H9 (cell line): ENCODE measurements at regions not wholly inside any gene's neighbourhood (a gene's known extent, or its start where the extent isn't known, plus 50 kb on each side); places are given as distances from the start of the nearest gene placed in this dataset.

Source experiments
- DNase-seq: peaks from one replicate; pipeline ENCODE4 v3.0.0-alpha.2; 2017
- H2AFZ ChIP-seq: one replicate; pipeline ENCODE4 v1.6.1; 2013; ENCODE audit warnings: mild to moderate bottlenecking, low read length, control low read depth, moderate library complexity
- H2AK5ac ChIP-seq: 2 replicates; pipeline ENCODE4 v1.6.1; 2013; ENCODE audit warnings: low read length, control low read depth, mixed read lengths; ENCODE audit not compliant: insufficient read length
- H2BK120ac ChIP-seq: one replicate; pipeline ENCODE4 v1.6.1; 2013; ENCODE audit warnings: low read depth, mild to moderate bottlenecking, low read length, control low read depth, inconsistent platforms; ENCODE audit not compliant: poor library complexity, severe bottlenecking
- H2BK12ac ChIP-seq: 2 replicates; pipeline ENCODE4 v1.6.1; 2013; ENCODE audit warnings: low read length, control low read depth, mixed read lengths, low read depth; ENCODE audit not compliant: insufficient read length
- H2BK15ac ChIP-seq: 2 replicates; pipeline ENCODE4 v1.6.1; 2013; ENCODE audit warnings: low read depth, low read length, control low read depth
- H2BK20ac ChIP-seq: one replicate; pipeline ENCODE4 v1.6.1; 2013; ENCODE audit warnings: low read depth, mild to moderate bottlenecking, low read length, control low read depth, inconsistent platforms; ENCODE audit not compliant: poor library complexity, severe bottlenecking
- H2BK5ac ChIP-seq: 2 replicates; pipeline ENCODE4 v1.6.1; 2013; ENCODE audit warnings: low read length, control low read depth, mixed read lengths; ENCODE audit not compliant: insufficient read length
- H3K14ac ChIP-seq: 2 replicates; pipeline ENCODE4 v1.6.1; 2013; ENCODE audit warnings: low read length, control low read depth; ENCODE audit not compliant: insufficient read depth
- H3K18ac ChIP-seq: 2 replicates; pipeline ENCODE4 v1.6.1; 2013; ENCODE audit warnings: low read depth, mild to moderate bottlenecking, mixed read lengths, low read length, control low read depth; ENCODE audit not compliant: insufficient read length
- H3K23ac ChIP-seq: 2 replicates; pipeline ENCODE4 v1.6.1; 2013; ENCODE audit warnings: low read length, control low read depth, mixed read lengths, low read depth; ENCODE audit not compliant: insufficient read length
- H3K23me2 ChIP-seq: 2 replicates; pipeline ENCODE4 v1.6.1; 2013; ENCODE audit warnings: low read depth, mild to moderate bottlenecking, mixed read lengths, low read length, control low read depth; ENCODE audit not compliant: insufficient read length, poor library complexity, severe bottlenecking
- H3K27ac ChIP-seq: 2 replicates; pipeline ENCODE4 v1.5.1; 2013; ENCODE audit warnings: low read length, control low read depth, mixed read lengths, low read depth; ENCODE audit not compliant: insufficient read length
- H3K27me3 ChIP-seq: 2 replicates; pipeline ENCODE4 v1.6.1; 2013; ENCODE audit warnings: low read length, control low read depth, inconsistent platforms; ENCODE audit not compliant: insufficient read depth
- H3K4ac ChIP-seq: 2 replicates; pipeline ENCODE4 v1.6.1; 2013; ENCODE audit warnings: low read depth, mild to moderate bottlenecking, control low read depth, inconsistent platforms, low read length, moderate library complexity
- H3K4me1 ChIP-seq: 2 replicates; pipeline ENCODE4 v1.6.1; 2013; ENCODE audit warnings: low read length, control low read depth, inconsistent platforms; ENCODE audit not compliant: insufficient read depth
- H3K4me2 ChIP-seq: 2 replicates; pipeline ENCODE4 v1.6.1; 2013; ENCODE audit warnings: low read length, control low read depth, mixed read lengths; ENCODE audit not compliant: insufficient read length, insufficient read depth
- H3K56ac ChIP-seq: 2 replicates; pipeline ENCODE4 v1.6.1; 2013; ENCODE audit warnings: low read depth, mild to moderate bottlenecking, mixed read lengths, low read length, control low read depth; ENCODE audit not compliant: insufficient read length
- H3K79me1 ChIP-seq: 2 replicates; pipeline ENCODE4 v1.6.1; 2013; ENCODE audit warnings: low read depth, mild to moderate bottlenecking, moderate library complexity, low read length, control low read depth, inconsistent platforms; ENCODE audit not compliant: insufficient read depth, poor library complexity, severe bottlenecking
- H3K79me2 ChIP-seq: 2 replicates; pipeline ENCODE4 v1.6.1; 2013; ENCODE audit warnings: low read length, control low read depth, inconsistent platforms; ENCODE audit not compliant: insufficient read depth
- H3K9ac ChIP-seq: 2 replicates; pipeline ENCODE4 v1.6.1; 2013; ENCODE audit warnings: low read length, control low read depth, mixed read lengths; ENCODE audit not compliant: insufficient read length; ENCODE audit errors: extremely low read depth
- H3K9me3 ChIP-seq: one replicate; pipeline ENCODE4 v1.6.1; 2013; ENCODE audit warnings: low read depth, low read length, inconsistent platforms; ENCODE audit not compliant: control insufficient read depth
- H3T11ph ChIP-seq: one replicate; pipeline ENCODE4 v1.6.1; 2013; ENCODE audit warnings: mild to moderate bottlenecking, low read length, control low read depth, inconsistent platforms
- H4K20me1 ChIP-seq: one replicate; pipeline ENCODE4 v1.6.1; 2013; ENCODE audit not compliant: control insufficient read depth, insufficient read length, insufficient read depth
- H4K5ac ChIP-seq: 2 replicates; pipeline ENCODE4 v1.6.1; 2013; ENCODE audit warnings: low read depth, mild to moderate bottlenecking, mixed read lengths, low read length, control low read depth; ENCODE audit not compliant: insufficient read length
- H4K8ac ChIP-seq: replicated peaks from 2 replicates; pipeline ENCODE4 v1.6.1; 2013; ENCODE audit warnings: low read length, control low read depth, mixed read lengths, low read depth; ENCODE audit not compliant: insufficient read length
- H4K91ac ChIP-seq: 2 replicates; pipeline ENCODE4 v1.6.1; 2013; ENCODE audit warnings: low read depth, mild to moderate bottlenecking, moderate library complexity, mixed read lengths, low read length, control low read depth; ENCODE audit not compliant: insufficient read length
- H3K27ac Mint-ChIP-seq, 3 experiments: 2 replicates in 2 of 3; 3 replicates in 1 of 3; pipeline ENCODE4 v1.8.0; 2020 to 2021; ENCODE audit warnings: mixed read lengths in 3 of 3, mild to moderate bottlenecking in 1 of 3, moderate library complexity in 1 of 3
- H3K27me3 Mint-ChIP-seq: 2 replicates; pipeline ENCODE4 v1.8.0; 2021; ENCODE audit warnings: low read depth, mild to moderate bottlenecking, moderate library complexity, mixed read lengths
- H3K36me3 Mint-ChIP-seq, 3 experiments: 2 replicates in 2 of 3; 3 replicates in 1 of 3; pipeline ENCODE4 v1.8.0; 2020 to 2021; ENCODE audit warnings: low read depth in 3 of 3, mixed read lengths in 3 of 3; ENCODE audit not compliant: insufficient read depth in 1 of 3
- H3K4me1 Mint-ChIP-seq, 2 experiments: 2 replicates each; pipeline ENCODE4 v1.8.0; 2020; ENCODE audit warnings: mixed read lengths in 2 of 2
- H3K4me3 Mint-ChIP-seq, 2 experiments: 2 replicates in 1 of 2; 3 replicates in 1 of 2; pipeline ENCODE4 v1.8.0; 2020 to 2021; ENCODE audit warnings: mild to moderate bottlenecking in 2 of 2, mixed read lengths in 2 of 2, moderate library complexity in 1 of 2
- H3K9me3 Mint-ChIP-seq, 2 experiments: 2 replicates in 1 of 2; 3 replicates in 1 of 2; pipeline ENCODE4 v1.8.0; 2020; ENCODE audit warnings: mild to moderate bottlenecking in 2 of 2, mixed read lengths in 2 of 2, moderate library complexity in 1 of 2
- WGBS: extraction: QIAGEN DNeasy Blood & Tissue Kit; methylation state at CpG from one replicate; pipeline ENCODE4 v1.1.7; 2013; ENCODE audit warnings: missing lambda C conversion rate, low lambda C conversion rate, mixed read lengths; ENCODE audit not compliant: insufficient read length; ENCODE audit errors: extremely low coverage; 5-methylcytosine and 5-hydroxymethylcytosine counted together
- TF ChIP-seq, protein P1 (sequence below): fragments of 200-600 bp; sonication (generic); conservative IDR thresholded peaks from 3 replicates; pipeline ENCODE4 v1.8.0; 2021; ENCODE audit warnings: antibody characterized with exemption, mild to moderate bottlenecking

- H3K23me2 ChIP-seq: no peaks in the 10 kb centered on the region
- H3K79me1 ChIP-seq: no peaks in the 10 kb centered on the region
- H4K8ac ChIP-seq: no peak overlapping the region
- H2BK15ac ChIP-seq: no peak overlapping the region
- no peak overlapping the region for H4K5ac ChIP-seq
- H2BK20ac ChIP-seq: no peak overlapping the region
- H3K4me3 Mint-ChIP-seq: no peak overlapping the region
- no peak overlapping the region for H3K56ac ChIP-seq
- H3K14ac ChIP-seq: no peak overlapping the region
- H3K4me1 Mint-ChIP-seq: 0 out of 4 replicates have a peak, but pooled peaks cover 3 to 5% of the 10 kb centered on the region in 2 experiments
- H3K79me2 ChIP-seq: no peaks in the 10 kb centered on the region
- no peak overlapping the region for H3K4ac ChIP-seq
- no peak overlapping the region for H2AFZ ChIP-seq
- H3K9me3 ChIP-seq: no peaks in the 10 kb centered on the region
- H3K27me3 Mint-ChIP-seq: peaks cover 2% of the 10 kb centered on the region; the same call in 1 of the 2 replicates
- no peak overlapping the region for H3K23ac ChIP-seq
- H4K91ac ChIP-seq: no peak overlapping the region
- no peak overlapping the region for H3K9ac ChIP-seq
- no peaks in the 10 kb centered on the region for H3K36me3 Mint-ChIP-seq
- TF ChIP-seq, protein P1, sequence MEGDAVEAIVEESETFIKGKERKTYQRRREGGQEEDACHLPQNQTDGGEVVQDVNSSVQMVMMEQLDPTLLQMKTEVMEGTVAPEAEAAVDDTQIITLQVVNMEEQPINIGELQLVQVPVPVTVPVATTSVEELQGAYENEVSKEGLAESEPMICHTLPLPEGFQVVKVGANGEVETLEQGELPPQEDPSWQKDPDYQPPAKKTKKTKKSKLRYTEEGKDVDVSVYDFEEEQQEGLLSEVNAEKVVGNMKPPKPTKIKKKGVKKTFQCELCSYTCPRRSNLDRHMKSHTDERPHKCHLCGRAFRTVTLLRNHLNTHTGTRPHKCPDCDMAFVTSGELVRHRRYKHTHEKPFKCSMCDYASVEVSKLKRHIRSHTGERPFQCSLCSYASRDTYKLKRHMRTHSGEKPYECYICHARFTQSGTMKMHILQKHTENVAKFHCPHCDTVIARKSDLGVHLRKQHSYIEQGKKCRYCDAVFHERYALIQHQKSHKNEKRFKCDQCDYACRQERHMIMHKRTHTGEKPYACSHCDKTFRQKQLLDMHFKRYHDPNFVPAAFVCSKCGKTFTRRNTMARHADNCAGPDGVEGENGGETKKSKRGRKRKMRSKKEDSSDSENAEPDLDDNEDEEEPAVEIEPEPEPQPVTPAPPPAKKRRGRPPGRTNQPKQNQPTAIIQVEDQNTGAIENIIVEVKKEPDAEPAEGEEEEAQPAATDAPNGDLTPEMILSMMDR: no peak
- no peak overlapping the region for H3K27ac ChIP-seq
- no peak overlapping the region for H2BK12ac ChIP-seq
- no peak overlapping the region for H2AK5ac ChIP-seq
- H3K27ac Mint-ChIP-seq: no peak overlapping the region
- no peak overlapping the region for H3T11ph ChIP-seq
- no peak overlapping the region for H2BK5ac ChIP-seq
- H3K4me1 ChIP-seq: peaks cover 2% of the 10 kb centered on the region; the same call in 1 of the 2 replicates
- no peaks in the 10 kb centered on the region for H4K20me1 ChIP-seq
- WGBS: no CpG with 5 or more reads among the region's 1 CpG
- no peak overlapping the region for H3K18ac ChIP-seq
- no peak for DNase-seq
- H3K27me3 ChIP-seq: no peaks in the 10 kb centered on the region
- H3K4me2 ChIP-seq: no peak overlapping the region
- H3K9me3 Mint-ChIP-seq: no peaks in the 10 kb centered on the region
- no peak overlapping the region for H2BK120ac ChIP-seq
Measured at GRCh38 chr6:143615785-143616184, 62.0 kb upstream of the PHACTR2 start.
